Thyroid gland (tissue), 4 donors: ENCODE measurements at regions not wholly inside any gene's neighbourhood (a gene's known extent, or its start where the extent isn't known, plus 50 kb on each side); places are given as distances from the start of the nearest gene placed in this dataset.
"Not testable (repeated sequence)": the region's sequence is repeated elsewhere in the genome, so short reads cannot be mapped to it uniquely, and the experiment has no call there.

Experiments
- CTCF ChIP-seq, 6 experiments: fragments of 200-600 bp in 3 of 6; fragments of 450-650 bp in 3 of 6; sonication (generic) in 3 of 6; IDR thresholded peaks; one replicate each; pipeline ENCODE4 v1.5.1; 2016 to 2019; ENCODE audit warnings: antibody characterized with exemption in 6 of 6, mild to moderate bottlenecking in 2 of 6, inconsistent platforms in 1 of 6, moderate library complexity in 1 of 6
- POLR2A ChIP-seq, 2 donors: fragments of 450-650 bp; IDR thresholded peaks; one replicate each; pipeline ENCODE4 v1.6.1; 2017; ENCODE audit warnings: antibody characterized with exemption in 2 of 2, mild to moderate bottlenecking in 2 of 2, moderate library complexity in 1 of 2

GRCh38 chr21:10457765-10458164, 63.6 kb upstream of the TPTE start:
- TF ChIP-seq POLR2A, CTCF (IDR thresholded peaks at IDR 0.05): not testable (repeated sequence)
